ENCODE measurements at regions not wholly inside any gene's neighbourhood (a gene's known extent, or its start where the extent isn't known, plus 50 kb on each side); places are given as distances from the start of the nearest gene placed in this dataset.

- TF ChIP-seq CTCF (IDR thresholded peaks at IDR 0.05) (no peak), POLR2A (IDR thresholded peaks at IDR 0.05) (no peak), EP300 (IDR thresholded peaks at IDR 0.05) (no peak)
Observed at GRCh38 chr14:34204774-34205173, 253.9 kb upstream of the EGLN3 start.
